Colonic mucosa (tissue), 4 donors: ENCODE measurements at regions not wholly inside any gene's neighbourhood (a gene's known extent, or its start where the extent isn't known, plus 50 kb on each side); places are given as distances from the start of the nearest gene placed in this dataset.
"Not testable (repeated sequence)": the region's sequence is repeated elsewhere in the genome, so short reads cannot be mapped to it uniquely, and the experiment has no call there.

ENCODE experiments used
- DNase-seq: peaks from one replicate; pipeline ENCODE4 v3.0.0-alpha.2; 2020
- H3K27ac ChIP-seq: fragments of 200-600 bp; one replicate; pipeline ENCODE4 v1.8.0; 2021
- H3K27me3 ChIP-seq: fragments of 200-600 bp; one replicate; pipeline ENCODE4 v1.8.0; 2021
- H3K36me3 ChIP-seq: fragments of 200-600 bp; one replicate; pipeline ENCODE4 v1.8.0; 2021
- H3K4me1 ChIP-seq: fragments of 200-600 bp; one replicate; pipeline ENCODE4 v1.8.0; 2021; ENCODE audit warnings: mild to moderate bottlenecking
- H3K4me3 ChIP-seq: fragments of 200-600 bp; one replicate; pipeline ENCODE4 v1.8.0; 2021
- H3K9ac ChIP-seq, 2 donors: one replicate each; pipeline ENCODE4 v1.7.0; 2013; ENCODE audit warnings: control low read depth in 2 of 2, low read depth in 2 of 2, low read length in 2 of 2
- H3K9me3 ChIP-seq: fragments of 200-600 bp; one replicate; pipeline ENCODE4 v1.8.0; 2021
- intact Hi-C: fragments of 100-400 bp; cut with DNase I; formaldehyde crosslinking; loops from one replicate; pipeline ENCODE4 v1.14.1; 2022
- TF ChIP-seq, protein P1 (sequence below): fragments of 200-600 bp; IDR thresholded peaks from one replicate; pipeline ENCODE4 v1.8.0; 2022; ENCODE audit warnings: antibody characterized with exemption, mild to moderate bottlenecking
- donor health status: healthy.
- donor health status: DM: no; HTN: no; CAD: no.
- donor health status: DM: no; HTN: no; CAD: no.

DNA sequence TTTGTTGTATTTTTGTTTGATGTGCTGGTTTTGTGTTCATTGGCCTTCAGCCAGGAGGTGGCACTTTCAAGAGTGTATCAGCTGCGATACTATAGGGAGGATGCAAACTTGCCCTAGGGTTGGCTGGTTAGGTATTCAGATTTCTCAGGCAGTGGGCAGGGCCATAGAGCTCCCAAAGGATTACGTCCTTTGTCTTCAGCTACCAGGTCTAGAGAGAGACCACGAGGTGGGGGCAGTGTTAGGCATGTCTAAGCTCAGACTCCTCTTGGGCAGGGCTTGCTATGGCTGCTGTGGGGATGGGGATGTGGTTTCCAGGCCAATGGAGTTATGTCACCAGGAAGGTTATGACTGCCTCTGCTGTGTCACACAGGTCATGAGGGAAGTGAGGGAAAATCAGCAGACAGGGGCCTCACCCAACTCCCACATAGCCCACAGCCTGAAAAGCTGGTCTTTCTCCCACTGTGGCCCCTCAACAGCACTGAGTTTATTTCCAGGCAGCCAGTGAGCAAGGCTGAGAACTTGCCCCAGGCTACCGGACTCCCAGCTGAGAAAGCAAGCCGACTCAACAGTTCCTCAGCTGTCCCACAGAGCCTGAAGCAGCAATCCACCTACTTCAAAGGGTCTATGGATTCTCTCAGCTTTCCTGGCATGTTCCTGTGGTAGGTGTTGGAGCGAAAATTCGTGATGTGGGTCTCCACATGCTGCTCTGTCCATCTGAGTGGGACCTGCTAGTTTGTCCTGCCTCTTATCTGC, 227.4 kb upstream of the COBL start:
- DNase-seq: no peak
- H3K9me3 ChIP-seq: no peaks in the 10 kb centered on the region
- intact Hi-C loops: no loop called here
- H3K4me1 ChIP-seq: no peaks in the 10 kb centered on the region
- H3K4me3 ChIP-seq: no peak overlapping the region
- H3K9ac ChIP-seq: no peak overlapping the region
- no peaks in the 10 kb centered on the region for H3K36me3 ChIP-seq
- no peak overlapping the region for H3K27ac ChIP-seq
- H3K27me3 ChIP-seq: no peaks in the 10 kb centered on the region
- TF ChIP-seq, protein P1, sequence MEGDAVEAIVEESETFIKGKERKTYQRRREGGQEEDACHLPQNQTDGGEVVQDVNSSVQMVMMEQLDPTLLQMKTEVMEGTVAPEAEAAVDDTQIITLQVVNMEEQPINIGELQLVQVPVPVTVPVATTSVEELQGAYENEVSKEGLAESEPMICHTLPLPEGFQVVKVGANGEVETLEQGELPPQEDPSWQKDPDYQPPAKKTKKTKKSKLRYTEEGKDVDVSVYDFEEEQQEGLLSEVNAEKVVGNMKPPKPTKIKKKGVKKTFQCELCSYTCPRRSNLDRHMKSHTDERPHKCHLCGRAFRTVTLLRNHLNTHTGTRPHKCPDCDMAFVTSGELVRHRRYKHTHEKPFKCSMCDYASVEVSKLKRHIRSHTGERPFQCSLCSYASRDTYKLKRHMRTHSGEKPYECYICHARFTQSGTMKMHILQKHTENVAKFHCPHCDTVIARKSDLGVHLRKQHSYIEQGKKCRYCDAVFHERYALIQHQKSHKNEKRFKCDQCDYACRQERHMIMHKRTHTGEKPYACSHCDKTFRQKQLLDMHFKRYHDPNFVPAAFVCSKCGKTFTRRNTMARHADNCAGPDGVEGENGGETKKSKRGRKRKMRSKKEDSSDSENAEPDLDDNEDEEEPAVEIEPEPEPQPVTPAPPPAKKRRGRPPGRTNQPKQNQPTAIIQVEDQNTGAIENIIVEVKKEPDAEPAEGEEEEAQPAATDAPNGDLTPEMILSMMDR: no peak

DNA sequence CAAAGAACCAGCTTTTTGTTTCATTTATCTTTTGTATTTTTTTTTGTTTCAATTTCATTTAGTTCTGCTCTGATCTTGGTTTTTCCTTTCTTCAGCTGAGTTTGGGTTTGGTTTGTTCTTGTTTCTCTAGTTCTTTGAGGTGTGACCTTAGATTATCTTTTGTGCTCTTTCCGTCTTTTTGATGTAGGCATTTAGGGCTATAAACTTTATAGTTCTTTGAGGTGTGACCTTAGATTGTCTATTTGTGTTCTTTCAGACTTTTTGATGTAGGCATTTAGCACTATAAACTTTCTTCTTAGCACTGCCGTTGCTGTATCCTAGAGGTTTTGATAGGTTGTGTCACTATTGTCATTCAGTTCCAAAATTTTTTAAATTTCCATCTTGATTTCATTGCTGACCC, 224.3 kb upstream of the COBL start:
- intact Hi-C loops, H3K4me1 ChIP-seq, H3K27me3 ChIP-seq, H3K9ac ChIP-seq, H3K27ac ChIP-seq, H3K9me3 ChIP-seq, H3K36me3 ChIP-seq, H3K4me3 ChIP-seq, DNase-seq: not testable (repeated sequence)

DNA sequence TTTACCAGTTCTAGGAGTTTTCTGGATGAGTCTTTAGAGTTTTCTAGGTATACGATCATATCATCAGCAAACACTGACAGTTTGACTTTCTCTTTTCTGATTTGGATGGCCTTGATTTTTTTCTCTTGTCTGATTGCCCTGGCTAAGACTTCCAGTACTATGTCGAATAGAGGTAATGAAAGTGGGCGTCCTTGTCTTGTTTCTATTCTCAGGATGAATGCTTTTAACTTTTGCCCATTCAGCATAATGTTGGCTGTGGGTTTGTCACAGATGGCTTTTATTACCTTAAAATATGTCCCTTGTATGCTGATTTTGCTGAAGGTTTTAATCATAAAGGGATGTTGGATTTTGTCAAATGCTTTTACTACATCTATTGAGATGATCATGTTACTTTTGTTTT, 223.2 kb upstream of the COBL start:
- Histone ChIP-seq H3K9me3 (no peaks in the 10 kb centered on the region), H3K27me3 (no peaks in the 10 kb centered on the region), H3K4me1 (no peaks in the 10 kb centered on the region)

DNA sequence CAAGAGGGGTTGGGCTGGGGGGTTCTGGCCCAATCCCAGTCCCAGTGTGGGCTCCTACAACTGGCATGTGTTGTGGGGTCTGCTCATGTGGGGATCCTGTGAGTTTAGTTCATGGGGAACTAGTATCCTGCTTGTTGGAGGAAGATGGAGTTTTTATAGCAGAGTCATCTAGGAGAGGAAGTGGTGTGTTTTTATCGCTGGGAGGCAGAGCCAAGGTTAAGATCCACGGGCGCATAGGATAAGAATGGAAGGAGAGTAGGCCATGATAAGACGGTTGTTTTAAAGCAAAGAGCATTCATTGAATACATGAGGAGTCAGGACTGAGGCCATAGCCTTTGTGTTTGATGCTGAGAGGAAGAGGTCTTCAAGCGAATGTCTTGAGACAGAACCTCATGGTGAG, 211.6 kb upstream of the COBL start:
- H3K27me3 ChIP-seq: no peaks in the 10 kb centered on the region
- no peak overlapping the region for H3K27ac ChIP-seq
- TF ChIP-seq, protein P1: no peak
- H3K4me1 ChIP-seq: no peaks in the 10 kb centered on the region
- no peaks in the 10 kb centered on the region for H3K9me3 ChIP-seq
- H3K36me3 ChIP-seq: no peaks in the 10 kb centered on the region
- no peak overlapping the region for H3K4me3 ChIP-seq
- no peak for DNase-seq
- no peak overlapping the region for H3K9ac ChIP-seq
- intact Hi-C loops: no loop called here

More for the DNA sequence above, 223.2 kb upstream of the COBL start:
- no peak overlapping the region for H3K4me3 ChIP-seq
- H3K27ac ChIP-seq: no peak overlapping the region
- H3K9ac ChIP-seq: no peak overlapping the region
- TF ChIP-seq, protein P1: no peak
- no peaks in the 10 kb centered on the region for H3K36me3 ChIP-seq
- intact Hi-C loops: no loop called here
- DNase-seq: no peak

DNA sequence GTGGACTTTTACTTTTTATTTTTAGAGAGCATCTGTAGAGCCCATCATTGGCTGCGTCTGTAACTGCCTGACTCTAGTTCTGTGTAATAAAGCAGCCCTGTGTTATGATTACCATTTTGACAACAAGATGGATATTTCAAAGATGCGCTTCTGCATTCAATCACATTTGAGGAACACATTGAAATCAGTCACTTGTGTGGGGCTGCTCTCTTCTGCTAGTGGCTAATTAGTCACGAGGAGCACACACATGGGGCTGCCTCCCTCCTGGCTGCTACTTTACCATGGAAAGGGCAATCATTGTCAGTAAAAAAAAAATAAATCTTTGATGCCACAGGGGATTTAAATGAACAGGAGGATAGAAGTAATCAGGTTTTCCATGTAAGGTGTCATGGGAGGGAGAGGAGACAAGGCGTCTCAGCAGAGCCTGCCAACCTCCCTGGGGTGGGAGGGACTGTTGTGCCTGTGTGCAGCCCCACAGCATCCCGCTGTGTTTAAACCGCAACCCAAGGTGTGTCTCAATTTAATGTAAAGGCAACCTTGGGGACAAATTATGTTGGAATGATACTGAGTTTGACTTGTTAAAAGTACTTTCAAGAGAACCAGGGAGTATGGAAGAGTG, 205.2 kb upstream of the COBL start:
- H3K4me3 ChIP-seq: no peak overlapping the region
- H3K27me3 ChIP-seq: no peaks in the 10 kb centered on the region
- no peaks in the 10 kb centered on the region for H3K9me3 ChIP-seq
- H3K4me1 ChIP-seq: no peaks in the 10 kb centered on the region
- no peak overlapping the region for H3K27ac ChIP-seq
- TF ChIP-seq, protein P1: no peak
- H3K9ac ChIP-seq: no peak overlapping the region
- no peaks in the 10 kb centered on the region for H3K36me3 ChIP-seq
- DNase-seq: no peak
- intact Hi-C loops: no loop called here

DNA sequence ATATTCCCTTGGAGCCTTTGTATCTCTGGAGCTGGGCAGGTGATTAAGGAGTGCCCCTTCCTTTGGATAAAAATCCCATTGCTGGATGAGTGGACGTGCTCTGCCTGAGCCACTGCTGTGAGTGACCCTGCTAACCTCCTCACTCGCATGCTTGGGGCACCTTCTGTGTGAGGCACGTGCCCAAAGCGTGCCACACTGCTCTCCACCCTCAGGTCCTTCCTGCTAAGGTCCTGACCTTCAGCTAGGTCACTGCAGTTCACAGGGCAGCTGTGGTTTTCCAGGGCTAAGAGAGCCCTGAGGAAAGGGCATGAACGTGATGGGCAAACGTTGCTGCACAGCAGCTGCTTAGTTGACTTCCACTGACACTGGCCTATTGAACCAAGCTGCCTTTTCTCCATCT, 204.4 kb upstream of the COBL start:
- no peak overlapping the region for H3K4me3 ChIP-seq
- no peak for DNase-seq
- H3K36me3 ChIP-seq: no peaks in the 10 kb centered on the region
- H3K9me3 ChIP-seq: no peaks in the 10 kb centered on the region
- TF ChIP-seq, protein P1: no peak
- no peaks in the 10 kb centered on the region for H3K4me1 ChIP-seq
- H3K27ac ChIP-seq: no peak overlapping the region
- intact Hi-C loops: no loop called here
- no peaks in the 10 kb centered on the region for H3K27me3 ChIP-seq
- no peak overlapping the region for H3K9ac ChIP-seq
